Effector CD4-positive, alpha-beta T cell (primary cell): ENCODE measurements at regions not wholly inside any gene's neighbourhood (a gene's known extent, or its start where the extent isn't known, plus 50 kb on each side); places are given as distances from the start of the nearest gene placed in this dataset.
"Not testable (repeated sequence)": the region's sequence is repeated elsewhere in the genome, so short reads cannot be mapped to it uniquely, and the experiment has no call there.

ENCODE experiments used
- DNase-seq: peaks from one replicate; pipeline ENCODE4 v3.0.0-alpha.2; 2020

DNA sequence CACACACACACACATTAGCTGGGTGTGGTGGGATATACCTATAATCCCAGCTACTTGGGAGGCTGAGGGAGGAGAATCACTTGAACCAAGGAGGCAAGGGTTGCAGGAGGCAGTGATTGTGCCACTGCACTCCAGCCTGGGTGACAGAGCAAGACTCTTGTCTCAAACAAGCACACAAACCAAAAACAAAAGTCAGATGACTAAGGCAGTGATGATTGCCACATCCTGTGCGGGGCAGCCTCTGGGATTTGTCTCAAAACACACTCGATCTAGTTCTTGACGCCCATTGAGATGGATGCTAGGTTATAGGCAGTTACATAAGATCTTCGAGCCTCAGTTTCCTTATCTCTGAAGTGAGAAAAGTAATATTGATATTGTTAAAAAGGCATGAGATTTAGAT lies 57.8 kb upstream of the NBPF8 start:
- peak; percentile 49 for DNase-seq

DNA sequence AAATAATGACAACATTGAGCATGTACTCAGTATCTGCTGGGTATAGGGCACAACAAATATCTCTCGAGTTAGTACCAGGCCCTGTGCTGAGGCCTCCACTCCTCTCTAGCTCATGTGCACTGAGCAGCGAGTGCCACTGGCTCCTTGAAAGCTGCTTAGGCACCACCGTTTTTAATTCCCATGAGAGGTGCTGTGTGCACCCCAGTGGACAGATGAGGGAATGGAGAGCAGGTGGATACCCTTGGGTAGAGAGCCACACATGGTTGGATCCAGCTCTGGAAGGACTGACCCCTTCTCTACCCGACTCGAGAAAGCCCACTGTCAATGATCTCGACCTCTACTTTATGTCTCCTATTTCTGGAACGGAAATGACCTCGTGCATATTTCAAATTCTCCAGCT lies 58.7 kb upstream of the NBPF8 start:
- DNase-seq = not testable (repeated sequence)

DNA sequence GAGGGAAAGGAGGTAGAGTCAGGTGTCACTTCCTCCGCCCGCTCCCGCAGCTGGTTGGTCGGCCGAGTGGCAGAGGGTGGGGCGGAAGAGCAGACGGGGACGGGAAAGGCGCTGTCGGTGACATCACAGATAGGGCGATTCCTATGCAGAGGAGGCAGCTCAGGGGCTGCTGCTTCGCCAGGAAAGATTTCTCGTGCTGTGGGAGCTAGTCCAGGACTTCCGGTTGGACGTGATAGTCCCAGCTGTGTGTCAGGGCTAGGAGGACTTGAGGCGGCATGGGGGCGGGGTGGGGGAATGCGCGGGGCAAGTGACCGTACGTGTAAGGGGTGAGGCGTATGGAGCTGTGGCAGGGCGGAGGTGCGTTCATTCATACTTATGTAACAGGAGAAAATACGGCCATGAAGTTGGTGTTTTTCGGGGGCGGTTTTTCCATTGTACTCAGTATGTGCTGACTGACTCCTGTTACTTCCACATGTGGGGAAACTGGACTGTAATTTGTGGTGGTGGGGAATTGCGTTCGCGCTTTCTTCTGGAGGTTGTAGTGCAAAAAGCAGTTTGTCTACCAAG lies 60.1 kb upstream of the NBPF8 start:
- peak; percentile 24 for DNase-seq

DNA sequence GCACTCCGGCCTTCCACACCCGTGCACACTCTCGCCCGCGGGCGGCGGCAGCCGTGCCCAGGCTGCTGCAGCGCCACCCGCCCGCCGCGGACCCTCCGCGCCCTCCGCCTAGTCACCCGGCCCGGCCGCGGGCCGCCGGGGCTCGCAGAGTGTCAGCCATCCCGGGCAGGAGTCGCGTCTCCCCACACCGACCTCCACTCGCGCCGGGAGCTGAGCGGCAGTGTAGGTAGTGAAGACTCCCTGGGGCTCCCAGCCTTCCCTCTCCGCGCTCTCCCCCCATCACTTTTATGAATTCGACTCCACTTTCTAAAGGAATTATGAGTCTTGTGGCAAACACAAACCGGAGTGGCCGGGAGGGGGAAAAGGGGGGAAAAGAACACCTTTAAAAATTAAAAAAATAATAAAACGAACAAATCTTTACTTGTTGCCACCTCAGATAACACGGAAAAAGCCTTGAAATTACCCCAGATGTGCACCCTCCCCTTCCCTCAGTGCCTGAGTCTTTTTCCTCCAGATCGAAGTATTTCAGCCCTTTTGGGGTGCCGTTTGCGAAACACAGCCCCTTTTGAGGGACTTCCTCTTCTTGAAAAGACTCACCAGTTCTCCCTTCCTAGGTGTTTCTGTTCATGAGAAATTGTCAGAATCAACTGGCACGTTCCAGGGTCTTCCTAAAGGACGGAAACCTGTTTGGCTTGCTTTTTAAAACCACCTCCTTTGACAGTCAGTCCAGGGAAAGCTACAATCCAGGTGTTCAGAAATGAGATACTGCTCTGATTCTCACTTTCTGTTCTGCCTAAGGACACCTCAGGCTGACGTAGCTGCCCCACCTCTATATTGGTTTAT lies 72.4 kb upstream of the NBPF8 start:
- DNase-seq = not testable (repeated sequence)

DNA sequence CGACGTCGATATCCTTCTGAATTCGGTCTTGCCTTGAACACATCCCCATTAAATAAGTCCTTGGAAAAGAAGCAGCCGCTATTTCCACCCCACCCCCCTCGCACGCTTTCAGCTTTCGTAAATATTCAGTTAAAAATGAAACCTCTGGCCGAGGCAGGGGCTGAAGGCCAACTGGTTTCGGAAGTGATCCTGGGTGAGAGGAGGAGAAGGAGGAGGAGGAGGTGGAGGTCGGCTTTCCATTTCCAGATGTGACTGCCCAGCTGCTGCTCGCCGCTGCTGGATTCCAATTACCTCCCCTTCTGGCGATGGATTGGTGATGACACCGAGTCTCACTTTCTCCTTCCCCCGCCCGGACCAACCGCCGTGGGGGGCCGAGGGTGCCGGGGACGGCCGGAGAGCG lies 73.1 kb upstream of the NBPF8 start:
- DNase-seq = not testable (repeated sequence)

DNA sequence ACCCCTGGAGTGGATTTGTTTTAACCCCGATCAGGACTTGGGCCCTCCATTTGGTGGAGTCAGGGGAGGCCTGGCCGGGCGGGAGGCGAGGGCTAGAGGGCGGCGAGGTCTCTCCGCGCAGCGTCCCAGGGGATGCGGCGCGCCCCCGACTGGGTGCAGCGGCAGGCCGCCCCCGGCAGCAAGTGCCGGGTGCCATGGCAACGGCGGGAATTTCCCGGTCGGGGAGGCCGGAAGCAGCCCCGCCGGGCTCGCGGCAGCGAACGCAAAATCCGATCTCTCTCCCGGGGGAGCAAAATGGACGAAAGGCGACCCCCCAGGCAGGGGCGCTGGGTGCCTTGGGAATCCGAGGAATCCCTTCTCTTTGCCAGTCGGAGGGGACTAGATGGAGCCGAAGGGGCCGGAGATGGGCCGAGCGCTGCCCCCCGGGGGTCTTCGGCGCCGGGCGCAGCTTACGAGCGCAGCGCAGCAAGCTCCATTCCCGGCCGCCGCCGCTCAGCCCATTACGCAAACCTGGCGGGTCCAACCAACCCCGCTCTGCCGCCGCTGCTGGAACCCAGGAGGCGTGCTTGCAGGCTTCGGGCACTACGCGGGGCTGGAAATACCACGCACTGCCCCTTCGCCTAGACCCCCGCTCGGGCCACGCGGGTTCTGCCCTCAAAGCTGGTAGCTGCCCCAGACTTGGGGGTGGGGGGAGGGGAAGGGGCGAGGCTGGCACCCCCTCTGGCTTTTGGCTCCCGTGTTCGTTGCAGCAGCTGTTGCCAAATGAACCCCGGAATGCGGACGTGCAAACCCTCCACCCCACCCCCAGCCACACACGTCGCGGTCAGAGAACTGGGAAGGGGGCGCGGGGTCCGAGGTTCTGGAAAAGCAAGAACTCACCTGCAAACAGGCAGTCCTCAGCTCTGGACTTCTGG lies 73.7 kb upstream of the NBPF8 start:
- peak; percentile 60 for DNase-seq

DNA sequence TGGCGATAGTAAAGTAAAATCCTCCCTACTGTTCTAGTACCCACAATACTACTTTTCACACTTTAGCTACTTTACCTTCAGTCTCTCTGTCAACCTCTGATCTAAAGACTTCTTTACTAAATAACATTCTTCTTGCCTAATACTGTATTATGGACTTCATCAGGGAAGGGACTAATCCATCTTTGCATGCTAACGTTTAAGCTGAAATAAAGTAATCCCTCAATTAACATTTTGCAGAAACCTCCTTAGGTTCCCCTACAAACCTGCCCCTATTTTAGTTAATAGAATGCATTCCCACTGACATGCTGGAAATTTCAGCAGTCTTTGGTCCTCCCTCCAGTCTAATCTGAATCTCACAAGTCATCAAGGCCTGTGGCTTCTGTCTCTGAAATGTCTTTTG lies 99.1 kb upstream of the NBPF8 start:
- not testable (repeated sequence) for DNase-seq

DNA sequence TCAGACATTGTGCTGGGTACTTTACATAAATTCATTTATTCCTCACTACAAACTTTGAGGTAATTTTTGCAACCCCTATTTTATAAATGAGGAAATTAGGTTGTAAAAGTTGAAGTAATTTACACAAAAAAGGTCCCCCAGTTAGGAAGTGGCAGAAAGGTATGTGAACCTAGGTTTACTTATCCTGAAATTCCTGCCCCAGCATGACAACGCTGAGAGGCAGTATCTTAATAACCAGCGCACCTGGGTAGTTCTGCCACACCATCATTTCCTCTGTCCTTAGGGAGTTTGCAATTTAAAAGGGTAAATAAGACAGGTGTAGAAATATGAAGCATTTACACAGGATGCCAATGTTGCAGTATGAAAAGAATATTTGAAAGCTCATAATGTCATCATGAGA lies 102.9 kb upstream of the NBPF8 start:
- not testable (repeated sequence) for DNase-seq

DNA sequence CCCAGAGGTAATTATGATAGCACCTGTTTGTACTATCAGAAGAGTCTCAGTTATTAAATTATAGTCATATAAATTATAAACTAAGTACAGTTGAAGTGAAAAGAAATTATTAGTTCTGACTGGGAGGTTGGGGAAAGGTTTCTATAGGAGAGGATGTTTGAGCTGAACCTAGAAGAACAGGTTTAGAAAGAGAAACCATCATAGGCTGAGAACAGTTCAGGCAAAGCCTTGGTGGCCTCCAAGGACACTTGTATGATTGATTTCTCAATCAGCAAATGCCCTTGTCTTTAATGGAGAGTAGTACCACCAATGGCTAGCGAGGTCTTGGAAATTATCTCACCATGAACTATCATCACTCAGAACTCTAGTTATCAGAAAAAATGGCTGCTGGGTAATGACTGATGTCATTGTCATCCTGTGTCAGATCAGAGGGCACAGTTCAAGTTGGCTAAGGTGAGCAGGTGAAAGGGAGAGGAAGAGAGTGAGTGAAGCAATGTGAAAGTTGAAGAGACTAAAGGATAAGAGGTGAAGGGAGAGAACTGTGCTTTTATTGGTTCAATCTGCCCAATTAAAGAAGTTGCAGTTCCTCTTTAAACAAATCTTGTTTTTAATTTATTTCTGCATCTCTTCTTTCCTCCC lies 105.8 kb upstream of the NBPF8 start:
- not testable (repeated sequence) for DNase-seq

DNA sequence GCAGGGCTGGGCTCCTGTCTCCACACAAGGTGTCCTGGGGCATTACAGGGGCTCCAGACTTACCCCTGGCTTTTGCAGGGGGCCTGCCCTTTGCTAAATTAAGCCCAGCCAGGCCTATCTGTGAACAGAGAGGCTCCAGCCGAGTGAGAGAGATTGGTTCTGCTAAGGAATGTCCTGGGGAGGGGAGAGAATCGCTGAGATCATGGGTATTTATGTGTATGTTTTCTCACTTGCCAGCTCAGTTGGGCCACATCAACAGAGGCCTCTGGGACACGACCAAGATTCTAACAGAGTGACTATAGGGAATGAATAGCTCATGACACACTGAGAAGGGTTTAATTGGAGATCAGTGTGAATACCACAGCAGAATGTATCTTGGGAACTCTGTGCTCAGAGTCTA lies 109.8 kb upstream of the NBPF8 start:
- DNase-seq = not testable (repeated sequence)

DNA sequence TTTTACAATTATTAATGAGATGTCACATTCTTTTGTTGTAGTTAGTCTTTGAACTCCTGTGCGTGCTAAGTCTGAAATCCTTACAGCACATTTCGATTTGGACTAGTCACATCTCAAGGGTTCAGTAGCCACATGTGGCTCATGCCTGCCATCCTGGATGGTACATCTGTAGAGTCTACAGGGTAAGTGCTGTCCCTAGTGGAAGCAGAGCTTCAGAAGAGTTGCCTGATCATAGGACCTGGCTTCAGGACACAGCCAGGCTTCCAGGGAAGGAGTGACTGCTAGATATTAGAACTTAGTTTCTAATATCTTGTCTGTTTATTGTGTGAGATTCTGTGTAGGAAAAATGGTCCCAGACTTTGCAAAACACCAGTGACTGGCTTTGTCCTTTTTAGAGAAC lies 110.5 kb upstream of the NBPF8 start:
- DNase-seq = not testable (repeated sequence)

DNA sequence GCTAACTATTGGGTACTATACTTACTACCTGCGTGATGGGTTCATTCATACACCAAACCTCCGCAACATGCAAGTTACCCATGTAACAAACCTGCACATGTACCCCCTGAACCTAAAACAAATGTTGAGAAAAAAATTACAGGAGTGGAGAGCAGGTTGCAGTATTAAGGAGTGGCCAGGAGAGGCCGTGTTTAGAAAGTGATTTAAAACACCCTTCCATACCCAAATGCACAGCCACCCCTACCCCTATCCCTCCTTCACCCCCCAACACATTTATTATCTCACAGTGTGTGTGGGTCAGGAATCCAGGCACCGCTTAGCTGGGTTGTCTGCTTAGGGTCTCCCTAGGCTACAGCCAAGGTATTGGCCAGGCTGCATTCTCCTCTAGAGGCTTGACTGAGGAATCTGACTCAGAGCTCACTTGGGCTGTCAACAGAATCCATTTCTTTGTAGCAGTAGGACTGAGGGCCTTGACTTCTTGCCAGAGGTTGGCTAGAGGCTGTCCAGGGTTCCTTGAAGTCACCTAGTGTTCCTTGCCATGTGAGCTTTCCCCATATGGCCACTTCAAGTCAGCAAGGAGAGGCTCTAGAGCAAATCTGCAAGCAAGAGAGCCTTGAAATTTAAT lies 115.3 kb upstream of the NBPF8 start:
- DNase-seq = not testable (repeated sequence)

DNA sequence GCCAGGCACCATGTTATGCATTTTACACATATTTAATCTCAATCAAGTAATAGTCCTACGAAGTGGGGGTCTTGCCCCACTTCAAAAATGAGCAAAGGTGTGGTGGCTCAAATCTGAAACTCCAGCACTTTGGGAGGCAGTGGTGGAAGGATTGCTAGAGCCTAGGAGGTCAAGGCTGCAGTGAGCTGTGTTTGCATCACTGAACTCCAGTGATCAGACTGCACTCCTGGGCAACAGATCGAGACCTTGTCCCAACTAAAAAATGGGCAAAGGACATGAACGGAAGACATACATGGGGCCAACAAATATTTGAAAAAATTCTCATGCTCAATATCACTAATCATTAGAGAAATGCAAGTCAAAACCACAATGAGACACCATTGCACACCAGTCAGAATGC lies 116.3 kb upstream of the NBPF8 start:
- DNase-seq = not testable (repeated sequence)

DNA sequence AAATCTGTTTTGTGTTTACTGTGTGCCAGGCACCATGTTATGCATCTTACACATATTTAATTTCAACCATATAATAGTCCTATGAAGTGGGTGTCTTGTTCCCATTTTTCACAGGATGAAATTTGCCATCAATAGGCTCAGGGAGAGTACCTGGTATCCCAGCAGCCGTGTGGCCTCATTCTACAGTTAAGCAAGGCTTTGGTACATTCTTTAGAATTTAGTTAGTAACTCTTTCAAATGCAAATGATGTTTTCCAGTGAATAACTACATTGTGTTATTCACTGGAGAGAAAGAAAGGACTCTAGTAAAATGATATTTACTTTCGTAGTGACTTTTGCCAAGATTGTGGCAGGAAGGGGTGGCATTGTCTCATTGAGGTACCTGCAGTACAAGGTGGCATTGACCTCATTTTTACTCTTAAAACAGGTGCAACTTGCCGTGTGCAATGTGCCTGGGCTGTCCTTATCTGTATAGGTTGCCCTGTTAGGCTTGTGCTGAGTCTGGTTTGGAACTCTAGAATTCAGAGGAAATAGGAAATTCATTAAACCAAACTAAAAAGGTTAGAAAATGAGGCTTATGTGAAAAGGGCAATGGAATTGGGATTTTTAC lies 117.4 kb upstream of the NBPF8 start:
- DNase-seq = not testable (repeated sequence)

DNA sequence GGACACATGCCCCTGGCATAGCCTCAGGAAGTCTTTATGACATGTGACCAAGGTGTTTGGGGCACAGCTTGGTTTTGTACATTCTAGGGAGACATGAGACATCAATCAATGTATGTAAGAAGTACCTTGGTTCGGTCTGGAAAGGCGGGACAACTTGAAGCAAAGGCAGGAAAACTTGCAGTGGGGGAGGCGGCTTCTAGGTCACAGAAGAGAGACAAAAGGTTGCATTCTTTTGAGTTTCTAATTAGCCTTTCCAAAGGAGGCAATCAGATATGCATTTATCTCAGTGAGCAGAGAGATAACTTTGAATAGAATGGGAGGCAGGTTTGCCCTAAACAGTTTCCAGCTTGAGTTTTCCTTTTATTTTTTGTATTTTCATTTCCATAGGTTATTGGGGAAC lies 113.8 kb upstream of the SEC22B start:
- DNase-seq = not testable (repeated sequence)

DNA sequence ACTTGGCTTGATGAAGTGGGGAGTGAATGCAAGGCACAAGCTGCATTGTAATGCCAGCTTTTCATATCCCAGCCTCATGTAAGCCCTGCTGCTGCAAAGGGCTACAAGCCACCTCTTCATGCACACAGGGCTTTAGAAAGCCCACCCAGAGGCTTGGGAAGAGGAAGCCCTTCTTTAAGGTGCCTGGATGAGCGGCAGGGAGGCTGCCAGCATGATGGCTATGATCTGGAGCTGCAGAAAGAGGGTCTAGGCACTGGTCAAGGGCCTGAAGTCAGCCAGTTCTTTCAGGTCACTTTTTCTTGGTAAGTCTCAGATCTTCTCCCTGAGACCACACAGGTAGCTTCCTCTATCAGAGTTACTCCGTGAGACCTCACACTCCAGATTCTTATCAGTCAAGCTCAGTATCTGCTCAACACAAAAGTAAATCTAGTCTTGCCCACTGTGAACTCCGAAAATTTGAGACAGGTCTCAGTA lies 113.3 kb upstream of the SEC22B start:
- not testable (repeated sequence) for DNase-seq

DNA sequence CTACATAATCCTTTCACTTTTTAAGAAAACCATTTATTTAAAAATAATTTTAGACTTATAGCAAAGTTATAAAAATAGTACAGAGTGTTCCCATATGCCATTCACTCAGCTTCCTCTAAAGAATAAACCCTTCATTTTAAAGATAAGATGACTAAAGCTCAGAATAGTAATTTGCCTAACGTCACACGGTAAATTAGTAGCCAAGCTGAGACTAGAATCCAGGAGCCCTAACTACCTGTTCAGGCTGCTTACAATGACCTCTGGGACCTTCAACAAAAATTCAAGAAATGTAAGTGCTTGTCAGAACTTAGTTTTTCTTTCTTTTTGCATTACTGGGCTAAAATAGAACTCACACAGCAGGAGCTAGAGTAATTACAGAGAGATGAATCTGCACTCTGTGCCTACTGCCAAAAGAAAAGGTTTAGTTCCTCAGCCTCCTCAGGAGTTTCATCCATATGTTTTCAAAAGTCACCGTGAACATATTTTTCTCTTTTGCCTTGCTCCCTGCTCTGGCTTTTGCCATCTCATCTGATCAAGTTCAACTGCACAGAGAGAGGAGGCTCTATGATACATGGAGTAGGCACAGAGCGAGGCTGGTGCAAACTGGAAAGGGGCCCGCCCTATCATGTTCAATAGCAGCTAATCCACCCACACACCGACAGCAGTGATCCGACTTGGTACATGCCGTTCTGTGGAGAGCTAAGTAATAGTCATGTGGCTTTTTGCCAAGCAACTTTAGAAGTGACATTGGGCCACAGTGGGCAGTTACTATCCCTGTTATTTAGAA lies 112.7 kb upstream of the SEC22B start:
- not testable (repeated sequence) for DNase-seq

DNA sequence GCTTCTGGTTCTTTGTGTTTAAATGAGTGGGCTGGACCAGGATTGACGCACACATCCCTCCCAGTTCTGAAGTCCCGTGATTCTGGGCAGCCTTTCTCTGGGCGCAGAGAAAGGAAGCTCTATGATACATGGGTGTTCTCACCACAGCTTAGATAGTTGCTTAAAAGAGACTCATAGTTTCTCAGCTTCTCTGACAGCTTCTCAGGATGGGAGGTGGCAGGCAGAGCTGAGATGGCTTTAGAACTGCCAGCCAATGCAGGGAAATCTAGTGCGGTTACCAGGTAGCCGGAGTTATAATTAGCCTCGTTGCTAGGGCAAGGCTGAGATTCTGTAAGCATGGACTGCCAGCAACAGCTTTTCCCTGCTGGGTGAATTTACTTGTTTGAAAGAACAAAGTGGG lies 111.8 kb upstream of the SEC22B start:
- DNase-seq = not testable (repeated sequence)

DNA sequence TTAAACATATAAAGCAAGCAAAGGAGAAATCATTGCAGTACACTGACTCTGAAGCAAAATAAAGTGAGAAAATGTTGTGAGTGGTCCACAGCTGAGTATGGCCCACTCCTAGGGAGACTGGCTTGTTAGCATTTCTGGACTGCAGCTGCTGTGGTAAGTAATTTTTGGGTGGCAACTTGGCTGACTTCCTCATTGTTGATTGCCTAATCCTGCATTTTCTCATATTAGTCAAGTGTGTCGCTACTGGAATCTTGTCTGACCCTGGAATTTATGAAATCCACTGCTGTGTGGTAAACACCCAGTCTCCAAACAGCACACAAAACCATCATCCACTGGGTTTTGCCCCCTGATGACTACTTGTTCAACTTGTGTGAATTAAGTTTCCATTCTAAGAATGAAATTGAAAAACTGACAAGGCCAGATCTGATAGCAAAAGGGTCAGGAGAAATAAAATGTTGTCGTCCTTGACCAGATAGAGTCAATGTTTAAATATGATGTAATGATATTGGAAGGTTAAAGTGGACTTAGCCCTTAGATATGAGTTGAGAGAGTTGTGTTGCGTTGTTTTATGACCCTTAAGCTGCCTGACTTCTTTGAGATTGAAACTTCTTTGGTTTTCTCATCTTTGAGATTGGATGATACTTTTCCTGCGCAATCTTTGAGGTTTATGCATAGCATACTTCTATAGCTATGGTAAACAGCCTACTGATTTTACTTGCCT lies 106.6 kb upstream of the SEC22B start:
- not testable (repeated sequence) for DNase-seq

DNA sequence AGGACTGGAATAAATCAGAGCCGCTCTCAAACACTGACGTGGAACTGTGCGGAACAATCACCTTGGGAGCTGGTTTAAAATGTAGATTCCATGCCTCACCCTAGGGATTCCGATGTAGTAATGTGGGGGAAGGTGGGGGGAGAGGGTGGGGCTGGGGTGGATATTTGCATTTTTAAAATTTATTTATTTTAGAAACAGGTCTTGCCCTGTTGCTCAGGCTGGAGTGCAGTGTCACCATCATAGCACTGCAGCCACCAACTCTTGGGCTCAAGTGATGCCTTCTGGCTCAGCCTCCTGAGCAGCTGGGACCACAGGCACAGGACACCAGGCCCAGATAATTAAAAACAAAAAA lies 101.9 kb upstream of the SEC22B start:
- DNase-seq = not testable (repeated sequence)
